HCT116 (cell line): ENCODE measurements at regions not wholly inside any gene's neighbourhood (a gene's known extent, or its start where the extent isn't known, plus 50 kb on each side); places are given as distances from the start of the nearest gene placed in this dataset.

ENCODE experiments used
- ATAC-seq: fragments of 200-7000 bp; cut with Tn5 transposase; 2 replicates; pipeline ENCODE4 v1.9.1; 2020; ENCODE audit warnings: mild to moderate bottlenecking, moderate library complexity
- BruUV-seq: library from RNA; stranded (reverse); fragments of 400-500 nt; replicated peaks from 2 replicates; lab custom pipeline; 2021; lab: Mats Ljungman, UMichigan
- CTCF ChIA-PET: fragments of 300-600 bp; sonication (Branson Sonifier 250); formaldehyde crosslinking; loops from one replicate; lab custom pipeline; 2021; ENCODE audit warnings: antibody characterized with exemption; lab: Charles Lee
- POLR2A ChIA-PET: fragments of 300-600, 350-600 bp; sonication (Branson Sonifier 250); formaldehyde crosslinking; loops from one replicate; lab custom pipeline; 2021; ENCODE audit warnings: antibody characterized with exemption; lab: Charles Lee
- RAD21 ChIA-PET, 2 experiments: fragments of 300-600 bp; sonication (Branson Sonifier 250); formaldehyde crosslinking; loops; one replicate each; lab custom pipeline; 2023; ENCODE audit warnings: low total read pairs in 2 of 2; ENCODE audit not compliant: uncharacterized antibody in 2 of 2, unreplicated experiment in 2 of 2, low non-redundant PET in 1 of 2; lab: Charles Lee
- DNase-seq: peaks from one replicate; pipeline ENCODE4 v3.0.0-alpha.2; 2010; ENCODE audit warnings: low read depth, low spot score
- H2AFZ ChIP-seq: fragments of 200-600 bp; shearing (Covaris generic), sonication (generic); 2 replicates; pipeline ENCODE4 v1.6.1; 2017; ENCODE audit warnings: low read depth, mixed run types, mixed read lengths, antibody characterized with exemption, low read length; ENCODE audit not compliant: poor library complexity, severe bottlenecking
- H3K27ac ChIP-seq: 2 replicates; pipeline ENCODE4 v1.5.1; 2012; ENCODE audit warnings: low read depth, low read length
- H3K27me3 ChIP-seq: fragments of 200-600 bp; sonication (generic); 2 replicates; pipeline ENCODE4 v1.6.1; 2016; ENCODE audit warnings: mixed run types, low read length, mixed read lengths; ENCODE audit not compliant: insufficient read depth
- H3K36me3 ChIP-seq, 2 experiments: fragments of 200-500 bp in 1 of 2; fragments of 200-600 bp in 1 of 2; sonication (Bioruptor generic) in 1 of 2; sonication (generic) in 1 of 2; 2 replicates each; pipeline versions ENCODE4 v1.5.1 to v1.6.1; 2014 to 2016; ENCODE audit warnings: low read length in 2 of 2, inconsistent platforms in 1 of 2, mixed read lengths in 1 of 2, mixed run types in 1 of 2; ENCODE audit not compliant: insufficient read depth in 2 of 2, control insufficient read depth in 1 of 2
- H3K4me1 ChIP-seq, 2 experiments: fragments of 200-600 bp in 1 of 2; sonication (generic) in 1 of 2; 2 replicates each; pipeline versions ENCODE4 v1.5.1 to v1.6.1; 2012 to 2017; ENCODE audit warnings: low read length in 2 of 2, inconsistent platforms in 1 of 2, mild to moderate bottlenecking in 1 of 2, mixed read lengths in 1 of 2, mixed run types in 1 of 2, moderate library complexity in 1 of 2; ENCODE audit not compliant: insufficient read depth in 2 of 2, control insufficient read depth in 1 of 2
- H3K4me2 ChIP-seq: fragments of 200-600 bp; sonication (generic); 2 replicates; pipeline ENCODE4 v1.6.1; 2017; ENCODE audit warnings: mixed run types, low read length, mixed read lengths
- H3K4me3 ChIP-seq, 2 experiments: fragments of 200-600 bp in 1 of 2; sonication (generic) in 1 of 2; replicated peaks in 1 of 2; 2 replicates each; pipeline ENCODE4 v1.5.1; 2011 to 2016; ENCODE audit warnings: low read length in 2 of 2, control low read depth in 1 of 2, low read depth in 1 of 2, mild to moderate bottlenecking in 1 of 2, mixed read lengths in 1 of 2, mixed run types in 1 of 2
- H3K79me2 ChIP-seq: fragments of 200-600 bp; sonication (generic); 2 replicates; pipeline ENCODE4 v1.6.1; 2017; ENCODE audit warnings: mild to moderate bottlenecking, mixed run types, low read length, moderate library complexity, mixed read lengths; ENCODE audit not compliant: insufficient read depth
- H3K9ac ChIP-seq: fragments of 200-600 bp; sonication (generic); 2 replicates; pipeline ENCODE4 v1.6.1; 2016; ENCODE audit warnings: low read length, mixed read lengths
- H3K9me2 ChIP-seq: fragments of 200-600 bp; sonication (generic), shearing (Covaris generic); 2 replicates; pipeline ENCODE4 v1.6.1; 2017; ENCODE audit warnings: mixed run types, mild to moderate bottlenecking, moderate library complexity; ENCODE audit not compliant: insufficient read depth
- H3K9me3 ChIP-seq, 2 experiments: fragments of 200-500 bp in 1 of 2; fragments of 200-600 bp in 1 of 2; sonication (Bioruptor generic) in 1 of 2; sonication (generic) in 1 of 2; 2 replicates each; pipeline ENCODE4 v1.6.1; 2014 to 2017; ENCODE audit warnings: low read length in 2 of 2, mixed read lengths in 2 of 2, inconsistent platforms in 1 of 2, low read depth in 1 of 2, mild to moderate bottlenecking in 1 of 2, mixed run types in 1 of 2, moderate library complexity in 1 of 2; ENCODE audit not compliant: control insufficient read depth in 1 of 2, insufficient read depth in 1 of 2
- H4K20me1 ChIP-seq: fragments of 200-600 bp; sonication (generic), shearing (Covaris generic); 2 replicates; pipeline ENCODE4 v1.6.1; 2017; ENCODE audit warnings: mixed run types, mild to moderate bottlenecking, moderate library complexity; ENCODE audit not compliant: insufficient read depth
- CBX3 ChIP-seq: IDR thresholded peaks from 2 replicates; pipeline ENCODE4 v1.6.1; 2012; ENCODE audit warnings: low read depth
- CEBPB ChIP-seq: IDR thresholded peaks from 2 replicates; pipeline ENCODE4 v1.6.1; 2012; ENCODE audit warnings: low read depth
- CTCF ChIP-seq, 3 experiments: fragments of 200-600 bp in 1 of 3; sonication (generic) in 1 of 3; IDR thresholded peaks in 2 of 3; conservative IDR thresholded peaks in 1 of 3; 2 replicates each; pipeline ENCODE4 v1.5.1; 2012 to 2017; ENCODE audit warnings: low read depth in 2 of 3, low read length in 2 of 3, antibody characterized with exemption in 1 of 3, borderline replicate concordance in 1 of 3, control low read depth in 1 of 3, mild to moderate bottlenecking in 1 of 3, mixed read lengths in 1 of 3, mixed run types in 1 of 3, moderate library complexity in 1 of 3; ENCODE audit not compliant: insufficient read depth in 1 of 3
- EGR1 ChIP-seq: IDR thresholded peaks from 2 replicates; pipeline ENCODE4 v1.6.1; 2012; ENCODE audit warnings: low read depth
- EZH2phosphoT487 ChIP-seq: fragments of 200-600 bp; IDR thresholded peaks from 2 replicates; pipeline ENCODE4 v1.6.1; 2018; ENCODE audit warnings: antibody characterized with exemption, borderline replicate concordance
- MAX ChIP-seq: IDR thresholded peaks from 2 replicates; pipeline ENCODE4 v1.6.1; 2012
- SRF ChIP-seq: IDR thresholded peaks from 2 replicates; pipeline ENCODE4 v1.6.1; 2012; ENCODE audit warnings: low read depth
- ZNF274 ChIP-seq: fragments of 200-500 bp; sonication (Bioruptor generic); IDR thresholded peaks from 2 replicates; pipeline ENCODE4 v1.6.1; 2014; ENCODE audit warnings: mild to moderate bottlenecking, low read depth, low read length, inconsistent platforms
- intact Hi-C: fragments of 100-400 bp; cut with micrococcal nuclease; formaldehyde crosslinking; loops from 2 replicates; pipeline ENCODE4 v1.10.0; 2022

DNA sequence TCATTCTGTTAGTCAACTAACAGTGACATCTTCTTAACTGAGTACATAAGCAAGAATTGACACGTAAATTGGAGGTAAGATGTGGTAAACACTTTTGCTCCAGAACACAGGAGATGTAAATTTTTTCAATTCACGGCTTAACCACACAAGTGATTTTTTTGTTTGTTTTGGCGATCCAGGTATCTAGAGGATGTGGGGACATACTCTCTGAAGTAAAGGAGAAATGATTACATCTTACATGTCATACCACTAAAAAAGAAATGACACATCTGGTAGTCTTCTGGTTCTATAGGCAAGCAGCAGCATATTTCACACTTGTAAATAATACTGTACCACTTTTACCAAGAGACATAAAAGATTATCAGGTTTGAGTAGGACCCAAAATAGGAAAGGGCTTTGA, 200.3 kb upstream of the ZWINT start:
- ATAC-seq (no peak), DNase-seq (no peak)
- no TSS peak for BruUV-seq
- H3K27me3 ChIP-seq = no peaks in the 10 kb centered on the region
- H3K4me3 ChIP-seq = no peak overlapping the region
- no peaks in the 10 kb centered on the region for H4K20me1 ChIP-seq
- H2AFZ ChIP-seq = no peak overlapping the region
- no peak for TF ChIP-seq MAX
- peaks cover under 1 to 13% of the 10 kb centered on the region in 2 experiments; a peak in 2 of 4 replicates for H3K9me3 ChIP-seq
- no peak overlapping the region for H3K9ac ChIP-seq
- H3K79me2 ChIP-seq = no peaks in the 10 kb centered on the region
- RAD21 ChIA-PET = no interaction called here
- CTCF ChIA-PET = no interaction called here
- no peaks in the 10 kb centered on the region for H3K9me2 ChIP-seq
- no peak overlapping the region for H3K27ac ChIP-seq
- no peaks in the 10 kb centered on the region for H3K36me3 ChIP-seq
- no peaks in the 10 kb centered on the region for H3K4me1 ChIP-seq
- POLR2A ChIA-PET = no interaction called here
- H3K4me2 ChIP-seq = no peak overlapping the region
- intact Hi-C loops = no loop called here

DNA sequence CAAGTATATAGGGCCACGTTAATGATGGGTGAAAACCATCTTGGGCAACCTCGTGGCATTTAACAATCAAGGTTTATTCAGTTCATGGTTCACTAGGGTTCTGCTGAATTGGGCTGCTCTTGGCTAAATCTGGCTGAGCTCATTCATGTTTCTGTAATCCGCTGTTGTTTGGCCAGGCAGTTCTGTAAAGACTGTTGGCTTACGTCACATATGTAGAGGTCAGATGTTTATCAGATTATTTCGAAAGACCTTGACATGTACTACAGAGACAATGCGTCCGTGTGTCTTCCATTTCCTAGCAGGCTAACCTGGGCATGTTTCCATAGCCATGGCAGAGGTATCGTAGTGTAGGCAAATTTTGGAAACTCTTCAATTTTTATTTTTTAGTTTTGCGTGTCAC, 190.0 kb upstream of the ZWINT start:
- H3K27ac ChIP-seq = no peak overlapping the region
- intact Hi-C loops = no loop called here

More for the DNA sequence above, 190.0 kb upstream of the ZWINT start:
- peaks cover 8 to 15% of the 10 kb centered on the region in 2 experiments; a peak in 2 of 4 replicates for H3K9me3 ChIP-seq
- H3K36me3 ChIP-seq = no peaks in the 10 kb centered on the region
- no peak overlapping the region for H3K4me2 ChIP-seq
- TF ChIP-seq CEBPB = no peak
- no peak for TF ChIP-seq CBX3
- TF ChIP-seq EZH2phosphoT487 = no peak
- TF ChIP-seq SRF = no peak
- TF ChIP-seq EGR1 = no peak
- TF ChIP-seq ZNF274 = no peak
- TF ChIP-seq CTCF (IDR thresholded peaks at IDR 0.05 in 2 of 3, conservative IDR thresholded peaks at IDR 0.05 in 1 of 3; ENCODE audit: borderline replicate concordance in 1 of 3, insufficient read depth in 1 of 3, low read depth in 2 of 3, low read length in 2 of 3) = no peak
- no peaks in the 10 kb centered on the region for H4K20me1 ChIP-seq
- no peak overlapping the region for H2AFZ ChIP-seq
- POLR2A ChIA-PET = no interaction called here
- CTCF ChIA-PET = no interaction called here
- no peaks in the 10 kb centered on the region for H3K4me1 ChIP-seq
- RAD21 ChIA-PET = no interaction called here
- no peak overlapping the region for H3K4me3 ChIP-seq
- no peak for DNase-seq
- H3K9ac ChIP-seq = no peak overlapping the region
- BruUV-seq = no TSS peak
- no peaks in the 10 kb centered on the region for H3K9me2 ChIP-seq
- no peaks in the 10 kb centered on the region for H3K79me2 ChIP-seq
- no peaks in the 10 kb centered on the region for H3K27me3 ChIP-seq
- ATAC-seq = no peak
